Loucy (cell line): ENCODE measurements at regions not wholly inside any gene's neighbourhood (a gene's known extent, or its start where the extent isn't known, plus 50 kb on each side); places are given as distances from the start of the nearest gene placed in this dataset.

Experiments
- H2AFZ ChIP-seq: fragments of 200-600 bp; sonication (generic); 2 replicates; pipeline ENCODE4 v1.6.0; 2016; ENCODE audit warnings: antibody characterized with exemption, mild to moderate bottlenecking, low read length, moderate library complexity
- H3F3A ChIP-seq: fragments of 200-600 bp; 2 replicates; pipeline ENCODE4 v1.6.0; 2016; ENCODE audit warnings: antibody characterized with exemption, low read depth, mild to moderate bottlenecking
- H3K27me3 ChIP-seq: fragments of 200-600 bp; sonication (generic); 2 replicates; pipeline ENCODE4 v1.6.1; 2014; ENCODE audit warnings: low read length, mild to moderate bottlenecking; ENCODE audit not compliant: insufficient read depth, poor library complexity, severe bottlenecking
- H3K36me3 ChIP-seq: fragments of 200-600 bp; sonication (generic); 2 replicates; pipeline ENCODE4 v1.6.1; 2016; ENCODE audit warnings: low read length; ENCODE audit not compliant: insufficient read depth
- H3K4me1 ChIP-seq: fragments of 200-600 bp; sonication (generic); 2 replicates; pipeline ENCODE4 v1.5.1; 2014; ENCODE audit warnings: low read length, mild to moderate bottlenecking; ENCODE audit not compliant: insufficient read depth, poor library complexity, severe bottlenecking
- H3K4me2 ChIP-seq: fragments of 200-600 bp; sonication (generic); 2 replicates; pipeline ENCODE4 v1.6.0; 2014; ENCODE audit warnings: antibody characterized with exemption, low read length, low read depth, mild to moderate bottlenecking; ENCODE audit not compliant: poor library complexity, severe bottlenecking
- H3K4me3 ChIP-seq: fragments of 200-600 bp; sonication (generic); 2 replicates; pipeline ENCODE4 v1.5.1; 2014; ENCODE audit warnings: low read length, mild to moderate bottlenecking, mixed read lengths; ENCODE audit not compliant: poor library complexity, severe bottlenecking
- H3K79me2 ChIP-seq: fragments of 200-600 bp; sonication (generic); 2 replicates; pipeline ENCODE4 v1.6.1; 2014; ENCODE audit warnings: low read length; ENCODE audit not compliant: insufficient read depth
- H3K9ac ChIP-seq: fragments of 200-600 bp; sonication (generic); 2 replicates; pipeline ENCODE4 v1.6.0; 2014; ENCODE audit warnings: mild to moderate bottlenecking, low read depth, low read length, moderate library complexity; ENCODE audit not compliant: poor library complexity, severe bottlenecking
- H3K9me2 ChIP-seq: fragments of 200-600 bp; sonication (generic); replicated peaks from 2 replicates; pipeline ENCODE4 v1.6.1; 2016; ENCODE audit warnings: low read depth, low read length, mixed read lengths
- H3K9me3 ChIP-seq: fragments of 200-600 bp; sonication (generic); 2 replicates; pipeline ENCODE4 v1.6.1; 2014; ENCODE audit warnings: mild to moderate bottlenecking, antibody characterized with exemption, low read length, low read depth; ENCODE audit not compliant: insufficient read depth
- H4K20me1 ChIP-seq: fragments of 200-600 bp; sonication (generic); 2 replicates; pipeline ENCODE4 v1.6.0; 2014; ENCODE audit warnings: antibody characterized with exemption, low read length, mild to moderate bottlenecking; ENCODE audit not compliant: insufficient read depth, poor library complexity, severe bottlenecking
- EZH2phosphoT487 ChIP-seq: fragments of 200-600 bp; IDR thresholded peaks from 2 replicates; pipeline ENCODE4 v1.6.1; 2018; ENCODE audit warnings: antibody characterized with exemption, mild to moderate bottlenecking, moderate library complexity, borderline replicate concordance
- TF ChIP-seq, protein P1 (sequence below): fragments of 200-600 bp; sonication (generic); conservative IDR thresholded peaks from 2 replicates; pipeline ENCODE4 v1.5.1; 2014; ENCODE audit warnings: mild to moderate bottlenecking, antibody characterized with exemption, low read length

DNA sequence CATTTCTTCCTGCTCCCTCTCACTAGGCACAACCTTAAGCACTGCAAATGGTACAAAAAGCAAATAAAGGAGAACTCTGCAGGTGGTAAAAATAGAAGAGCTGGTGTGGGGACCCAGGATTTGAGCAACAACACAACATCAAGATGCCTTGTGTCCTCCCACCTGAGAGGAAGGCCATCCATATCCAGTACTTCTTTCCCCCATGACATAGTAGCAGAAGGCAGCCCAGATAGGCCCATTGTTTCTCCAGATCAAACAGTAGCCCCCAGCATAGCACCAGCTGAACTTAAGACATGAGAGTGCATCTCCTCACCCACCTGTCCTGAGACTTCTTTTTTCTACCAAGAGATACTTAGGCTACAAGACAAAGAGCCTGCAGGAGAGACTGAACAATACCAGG is 180.5 kb downstream of the GOLGA6L6 start:
- Histone ChIP-seq H3K4me2 (no peak overlapping the region), H3F3A (no peaks in the 10 kb centered on the region), H3K36me3 (no peaks in the 10 kb centered on the region), H4K20me1 (no peaks in the 10 kb centered on the region), H3K9me2 (no peaks in the 10 kb centered on the region), H3K4me3 (no peak overlapping the region), H3K79me2 (no peaks in the 10 kb centered on the region), H3K9ac (no peak overlapping the region), H2AFZ (no peak overlapping the region), H3K9me3 (no peaks in the 10 kb centered on the region), H3K27me3 (no peaks in the 10 kb centered on the region), H3K4me1 (peaks cover 7% of the 10 kb centered on the region)
- TF ChIP-seq, protein P1, sequence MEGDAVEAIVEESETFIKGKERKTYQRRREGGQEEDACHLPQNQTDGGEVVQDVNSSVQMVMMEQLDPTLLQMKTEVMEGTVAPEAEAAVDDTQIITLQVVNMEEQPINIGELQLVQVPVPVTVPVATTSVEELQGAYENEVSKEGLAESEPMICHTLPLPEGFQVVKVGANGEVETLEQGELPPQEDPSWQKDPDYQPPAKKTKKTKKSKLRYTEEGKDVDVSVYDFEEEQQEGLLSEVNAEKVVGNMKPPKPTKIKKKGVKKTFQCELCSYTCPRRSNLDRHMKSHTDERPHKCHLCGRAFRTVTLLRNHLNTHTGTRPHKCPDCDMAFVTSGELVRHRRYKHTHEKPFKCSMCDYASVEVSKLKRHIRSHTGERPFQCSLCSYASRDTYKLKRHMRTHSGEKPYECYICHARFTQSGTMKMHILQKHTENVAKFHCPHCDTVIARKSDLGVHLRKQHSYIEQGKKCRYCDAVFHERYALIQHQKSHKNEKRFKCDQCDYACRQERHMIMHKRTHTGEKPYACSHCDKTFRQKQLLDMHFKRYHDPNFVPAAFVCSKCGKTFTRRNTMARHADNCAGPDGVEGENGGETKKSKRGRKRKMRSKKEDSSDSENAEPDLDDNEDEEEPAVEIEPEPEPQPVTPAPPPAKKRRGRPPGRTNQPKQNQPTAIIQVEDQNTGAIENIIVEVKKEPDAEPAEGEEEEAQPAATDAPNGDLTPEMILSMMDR: no peak
- no peak for TF ChIP-seq EZH2phosphoT487

DNA sequence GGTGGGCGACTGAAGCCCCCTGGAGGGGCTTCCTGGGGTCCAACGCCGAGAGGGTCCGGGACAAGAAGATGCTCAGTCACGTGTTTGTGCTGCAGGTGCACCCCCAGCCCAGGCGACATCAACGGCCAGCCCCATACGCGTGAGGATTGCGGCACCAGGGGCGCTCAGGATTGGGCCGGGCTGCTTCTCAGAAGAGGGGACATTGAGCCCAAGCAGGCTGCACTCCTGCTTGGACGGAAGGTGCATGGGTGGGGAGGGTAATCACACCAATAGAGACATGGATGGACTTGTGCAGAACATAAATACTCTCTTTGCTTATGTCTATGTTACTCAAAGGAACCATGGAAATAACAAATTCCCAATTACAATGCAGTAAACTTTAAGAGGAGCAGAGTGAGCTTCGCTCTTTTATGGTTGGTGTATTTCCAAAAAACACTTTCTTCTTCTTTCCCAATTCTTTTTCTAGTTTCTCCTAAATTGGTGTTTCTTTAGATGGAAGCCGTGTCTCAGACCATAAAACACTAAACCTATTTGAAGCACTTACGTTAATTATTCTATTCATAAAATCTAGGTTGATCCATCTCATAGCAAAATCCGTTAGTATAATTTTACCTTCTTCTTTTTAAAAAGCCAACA is 182.7 kb downstream of the GOLGA6L6 start:
- H3K9me3 ChIP-seq: no peaks in the 10 kb centered on the region
- H3K9me2 ChIP-seq: no peaks in the 10 kb centered on the region
- TF ChIP-seq, protein P1: no peak
- TF ChIP-seq EZH2phosphoT487: no peak
- no peak overlapping the region for H3K4me3 ChIP-seq
- H3K27me3 ChIP-seq: no peaks in the 10 kb centered on the region
- H4K20me1 ChIP-seq: no peaks in the 10 kb centered on the region
- peaks cover 11% of the 10 kb centered on the region for H3K4me1 ChIP-seq
- no peak overlapping the region for H2AFZ ChIP-seq
- no peaks in the 10 kb centered on the region for H3K79me2 ChIP-seq
- no peaks in the 10 kb centered on the region for H3K36me3 ChIP-seq
- no peak overlapping the region for H3K4me2 ChIP-seq
- no peaks in the 10 kb centered on the region for H3F3A ChIP-seq
- H3K9ac ChIP-seq: no peak overlapping the region

DNA sequence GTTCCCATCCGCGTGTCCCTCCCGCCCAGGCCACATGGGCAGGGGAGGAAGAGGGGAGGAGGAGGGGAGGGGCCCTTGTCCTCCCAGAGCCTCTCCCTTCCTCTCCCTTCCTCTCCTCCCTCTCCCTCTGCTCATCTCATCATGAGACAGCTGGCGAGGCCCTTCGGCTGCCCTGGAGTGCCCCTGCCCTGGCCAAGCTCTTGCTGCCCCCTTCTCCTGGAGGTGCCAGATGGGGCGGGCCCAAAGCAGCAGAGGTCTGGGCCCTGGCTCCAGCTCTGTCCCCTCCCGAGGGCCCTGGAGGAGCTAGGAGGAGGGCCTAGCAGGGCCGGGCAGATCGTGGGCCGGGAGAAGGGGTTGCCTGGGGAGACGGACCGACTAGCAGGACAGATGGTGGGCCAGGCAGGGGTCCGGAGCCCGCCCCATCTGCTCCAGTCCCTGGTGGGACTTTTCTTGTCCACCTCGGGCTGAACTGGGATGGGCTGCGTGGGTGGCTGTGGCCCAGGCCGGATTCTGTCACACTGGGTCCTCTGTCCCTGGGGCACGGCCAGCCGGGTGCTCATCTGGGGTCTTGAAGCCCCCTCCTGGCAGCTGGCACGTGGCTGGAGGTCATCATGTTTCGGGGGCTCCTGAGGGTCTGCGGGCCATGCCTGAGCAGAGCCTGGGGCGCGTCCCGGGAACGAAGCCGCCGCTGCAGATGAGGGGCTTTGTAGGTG is 183.4 kb downstream of the GOLGA6L6 start:
- Histone ChIP-seq H2AFZ (no peak overlapping the region), H3F3A (no peaks in the 10 kb centered on the region), H3K9me3 (no peaks in the 10 kb centered on the region), H4K20me1 (no peaks in the 10 kb centered on the region), H3K4me1 (peaks cover 17% of the 10 kb centered on the region), H3K36me3 (no peaks in the 10 kb centered on the region), H3K9me2 (no peaks in the 10 kb centered on the region), H3K4me3 (no peak overlapping the region), H3K9ac (no peak overlapping the region), H3K79me2 (no peaks in the 10 kb centered on the region), H3K4me2 (no peak overlapping the region), H3K27me3 (no peaks in the 10 kb centered on the region)
- TF ChIP-seq, protein P1: no peak
- TF ChIP-seq EZH2phosphoT487: no peak
